RWPE2 (cell line): ENCODE measurements at regions not wholly inside any gene's neighbourhood (a gene's known extent, or its start where the extent isn't known, plus 50 kb on each side); places are given as distances from the start of the nearest gene placed in this dataset.
A peak's percentile ranks its signal among the peaks of the same experiment; 100 is the strongest.
"Not testable (repeated sequence)": the region's sequence is repeated elsewhere in the genome, so short reads cannot be mapped to it uniquely, and the experiment has no call there.

Source experiments
- ATAC-seq: fragments of 200-7000 bp; cut with Tn5 transposase; 3 replicates; pipeline ENCODE4 v1.9.1; 2021; ENCODE audit warnings: low read depth
- DNase-seq: peaks from one replicate; pipeline ENCODE4 v3.0.0-alpha.2; 2020; ENCODE audit warnings: low spot score
- H3K27ac ChIP-seq: fragments of 450-650 bp; 2 replicates; pipeline ENCODE4 v1.5.1; 2017; ENCODE audit warnings: mild to moderate bottlenecking; ENCODE audit not compliant: poor library complexity, severe bottlenecking
- H3K27me3 ChIP-seq: fragments of 250-450 bp; sonication (Bioruptor Pico); 2 replicates; pipeline ENCODE4 v1.5.1; 2021; ENCODE audit warnings: mild to moderate bottlenecking, moderate library complexity; ENCODE audit not compliant: insufficient read depth, poor library complexity, severe bottlenecking
- H3K36me3 ChIP-seq: fragments of 250-450 bp; sonication (Bioruptor Pico); 2 replicates; pipeline ENCODE4 v1.5.1; 2020; ENCODE audit warnings: low read depth, mild to moderate bottlenecking, moderate library complexity
- H3K4me1 ChIP-seq: fragments of 250-450 bp; sonication (Bioruptor Pico); 2 replicates; pipeline ENCODE4 v1.5.1; 2021; ENCODE audit warnings: mild to moderate bottlenecking, moderate library complexity; ENCODE audit not compliant: insufficient read depth, poor library complexity, severe bottlenecking
- H3K4me3 ChIP-seq: fragments of 250-450 bp; sonication (Bioruptor Pico); 2 replicates; pipeline ENCODE4 v1.5.1; 2021; ENCODE audit warnings: mild to moderate bottlenecking, moderate library complexity; ENCODE audit not compliant: severe bottlenecking
- H3K9me3 ChIP-seq: fragments of 250-450 bp; sonication (Bioruptor Pico); 2 replicates; pipeline ENCODE4 v1.5.1; 2021; ENCODE audit warnings: mild to moderate bottlenecking, moderate library complexity; ENCODE audit not compliant: severe bottlenecking
- TF ChIP-seq, protein P1 (sequence below): fragments of 450-650 bp; IDR thresholded peaks from one replicate; pipeline ENCODE4 v1.5.1; 2017; ENCODE audit warnings: mild to moderate bottlenecking, moderate library complexity; ENCODE audit not compliant: poor library complexity, severe bottlenecking

DNA sequence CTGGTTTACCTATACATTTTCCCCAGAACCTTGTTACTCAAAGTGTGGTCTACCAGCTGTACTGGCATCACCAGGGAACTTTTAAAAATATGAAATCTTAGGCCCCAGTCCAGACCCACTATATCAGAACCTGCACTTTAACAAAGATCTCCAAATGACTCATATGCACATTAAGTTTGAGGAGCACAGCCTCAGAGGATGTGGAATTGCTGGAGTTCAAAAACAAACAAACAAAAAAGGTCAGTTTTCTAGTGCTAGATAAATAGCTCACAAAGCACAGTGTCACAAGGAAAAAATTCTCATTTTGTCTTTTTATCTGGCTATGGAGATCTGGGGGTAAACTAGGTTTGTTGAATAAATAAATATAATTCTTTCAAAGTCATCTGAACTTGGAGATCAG, 68.9 kb upstream of the ANKRD55 start:
- no peaks in the 10 kb centered on the region for H3K36me3 ChIP-seq
- no peaks in the 10 kb centered on the region for H3K27me3 ChIP-seq
- no peak for DNase-seq
- peak overlapping the region; percentile 59 for H3K27ac ChIP-seq
- H3K4me3 ChIP-seq, result no peak overlapping the region
- no peaks in the 10 kb centered on the region for H3K9me3 ChIP-seq
- TF ChIP-seq, protein P1, sequence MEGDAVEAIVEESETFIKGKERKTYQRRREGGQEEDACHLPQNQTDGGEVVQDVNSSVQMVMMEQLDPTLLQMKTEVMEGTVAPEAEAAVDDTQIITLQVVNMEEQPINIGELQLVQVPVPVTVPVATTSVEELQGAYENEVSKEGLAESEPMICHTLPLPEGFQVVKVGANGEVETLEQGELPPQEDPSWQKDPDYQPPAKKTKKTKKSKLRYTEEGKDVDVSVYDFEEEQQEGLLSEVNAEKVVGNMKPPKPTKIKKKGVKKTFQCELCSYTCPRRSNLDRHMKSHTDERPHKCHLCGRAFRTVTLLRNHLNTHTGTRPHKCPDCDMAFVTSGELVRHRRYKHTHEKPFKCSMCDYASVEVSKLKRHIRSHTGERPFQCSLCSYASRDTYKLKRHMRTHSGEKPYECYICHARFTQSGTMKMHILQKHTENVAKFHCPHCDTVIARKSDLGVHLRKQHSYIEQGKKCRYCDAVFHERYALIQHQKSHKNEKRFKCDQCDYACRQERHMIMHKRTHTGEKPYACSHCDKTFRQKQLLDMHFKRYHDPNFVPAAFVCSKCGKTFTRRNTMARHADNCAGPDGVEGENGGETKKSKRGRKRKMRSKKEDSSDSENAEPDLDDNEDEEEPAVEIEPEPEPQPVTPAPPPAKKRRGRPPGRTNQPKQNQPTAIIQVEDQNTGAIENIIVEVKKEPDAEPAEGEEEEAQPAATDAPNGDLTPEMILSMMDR, result no peak
- peaks cover 14% of the 10 kb centered on the region for H3K4me1 ChIP-seq
- ATAC-seq, result no peak

DNA sequence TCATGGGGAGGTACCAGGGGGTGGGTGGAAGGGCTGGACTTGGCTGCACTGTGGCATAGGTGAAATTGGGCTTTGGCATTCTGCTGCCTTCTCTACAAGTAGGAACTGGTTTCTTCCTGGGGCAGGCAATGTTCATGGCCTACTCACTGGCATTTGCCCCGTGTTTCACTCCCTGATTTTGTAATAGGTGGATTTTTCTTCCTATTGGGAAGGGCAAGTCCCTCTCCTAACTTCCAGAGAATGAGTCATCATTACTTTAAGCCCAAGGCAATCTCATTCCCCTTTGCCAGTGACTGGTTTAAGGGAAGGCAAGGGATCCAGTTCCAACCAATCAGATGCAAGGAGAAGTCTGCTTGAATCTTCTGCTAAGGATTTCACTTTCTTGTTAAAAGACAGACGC, 67.9 kb upstream of the ANKRD55 start:
- H3K4me3 ChIP-seq, result no peak overlapping the region
- H3K36me3 ChIP-seq, result no peaks in the 10 kb centered on the region
- peak; percentile 88 for DNase-seq
- H3K9me3 ChIP-seq, result no peaks in the 10 kb centered on the region
- TF ChIP-seq, protein P1, result no peak
- peaks cover 14% of the 10 kb centered on the region for H3K4me1 ChIP-seq
- H3K27me3 ChIP-seq, result no peaks in the 10 kb centered on the region
- ATAC-seq, result peak; percentile 99
- H3K27ac ChIP-seq, result peak overlapping the region; percentile 59

DNA sequence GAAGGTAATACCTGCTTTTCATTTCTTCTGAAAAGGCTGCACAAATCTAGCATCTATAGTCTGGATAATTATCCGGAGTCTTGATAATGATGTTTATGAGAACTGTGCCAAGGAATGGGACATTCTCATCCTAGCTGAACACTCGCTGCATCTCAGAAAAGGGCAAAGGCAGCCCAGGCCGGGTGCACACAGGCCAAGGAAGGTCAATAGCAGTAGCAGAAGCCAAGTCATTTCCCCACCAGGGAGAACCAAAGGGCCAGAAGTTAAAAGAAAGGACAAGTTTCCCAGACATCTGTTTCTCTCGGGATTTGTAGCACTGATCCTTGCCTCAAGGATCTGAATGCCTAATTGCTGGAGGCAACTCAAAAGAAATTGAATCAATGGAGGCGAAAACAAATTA, 66.1 kb upstream of the ANKRD55 start:
- Histone ChIP-seq H3K9me3 (no peaks in the 10 kb centered on the region), H3K4me3 (no peak overlapping the region), H3K27me3 (no peaks in the 10 kb centered on the region), H3K27ac (no peak overlapping the region), H3K36me3 (no peaks in the 10 kb centered on the region), H3K4me1 (peaks cover 14% of the 10 kb centered on the region)
- TF ChIP-seq, protein P1, result no peak
- ATAC-seq (no peak), DNase-seq (no peak)

DNA sequence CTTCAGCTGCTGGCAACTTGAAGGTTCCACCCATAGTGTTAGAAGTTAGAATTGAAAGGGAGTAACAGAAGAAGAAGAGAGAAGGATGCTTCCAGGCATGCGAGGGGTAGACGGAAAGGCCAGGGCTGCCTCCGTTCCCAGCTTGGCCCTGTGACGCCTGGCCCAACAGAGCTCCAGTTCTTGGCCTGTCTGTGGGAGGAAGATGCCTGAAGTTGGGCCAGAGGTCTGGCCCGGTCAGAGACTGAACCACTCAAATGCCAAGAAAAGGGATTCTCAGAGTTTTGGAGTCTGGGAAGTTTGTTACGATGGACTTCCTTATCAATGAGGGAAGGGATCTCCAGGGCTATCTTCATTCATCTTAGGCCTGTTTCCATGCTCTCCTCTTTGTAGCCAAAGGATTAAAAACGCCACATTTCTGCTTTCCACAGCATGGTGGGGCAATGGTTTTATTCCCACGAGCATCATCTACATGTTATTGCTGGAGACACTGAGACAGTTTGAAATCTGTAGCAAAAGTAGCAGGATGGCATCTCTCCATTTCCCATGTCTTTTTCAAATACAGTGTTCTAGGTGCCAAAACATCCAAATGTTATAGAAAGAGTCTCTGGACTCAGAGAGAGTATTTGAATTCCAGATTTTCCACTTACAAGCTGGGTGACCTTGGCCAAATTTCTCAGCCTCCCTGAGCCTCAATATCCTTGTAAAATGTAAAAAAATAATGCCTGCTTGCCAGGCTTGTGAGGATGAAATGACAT, 65.4 kb upstream of the ANKRD55 start:
- TF ChIP-seq, protein P1, result no peak
- H3K4me3 ChIP-seq, result no peak overlapping the region
- no peak for ATAC-seq
- peaks cover 14% of the 10 kb centered on the region for H3K4me1 ChIP-seq
- no peaks in the 10 kb centered on the region for H3K27me3 ChIP-seq
- H3K36me3 ChIP-seq, result no peaks in the 10 kb centered on the region
- H3K9me3 ChIP-seq, result no peaks in the 10 kb centered on the region
- no peak overlapping the region for H3K27ac ChIP-seq
- DNase-seq, result no peak

DNA sequence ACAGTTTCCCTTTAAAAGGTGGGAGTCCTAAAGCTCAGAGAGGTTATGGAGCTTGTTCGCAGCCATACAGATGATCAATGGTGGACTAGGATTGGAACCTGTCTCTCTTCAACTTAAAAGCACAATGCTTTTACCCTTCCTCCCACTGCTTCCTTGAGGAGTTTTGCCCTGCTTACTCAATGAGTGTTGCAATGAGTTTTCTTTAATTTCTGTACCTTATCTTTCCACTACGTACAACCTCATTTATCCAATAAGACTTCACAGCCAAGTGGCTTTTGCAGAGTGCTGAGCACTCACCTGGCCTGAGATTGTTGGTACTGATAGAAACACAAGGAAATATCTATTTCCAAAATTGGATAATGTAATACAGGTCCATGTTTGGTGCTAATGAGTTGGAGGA, 64.7 kb upstream of the ANKRD55 start:
- no peak for ATAC-seq
- Histone ChIP-seq H3K4me3 (no peak overlapping the region), H3K4me1 (peaks cover 14% of the 10 kb centered on the region), H3K27ac (no peak overlapping the region), H3K9me3 (no peaks in the 10 kb centered on the region), H3K27me3 (no peaks in the 10 kb centered on the region), H3K36me3 (no peaks in the 10 kb centered on the region)
- TF ChIP-seq, protein P1, result no peak
- no peak for DNase-seq

DNA sequence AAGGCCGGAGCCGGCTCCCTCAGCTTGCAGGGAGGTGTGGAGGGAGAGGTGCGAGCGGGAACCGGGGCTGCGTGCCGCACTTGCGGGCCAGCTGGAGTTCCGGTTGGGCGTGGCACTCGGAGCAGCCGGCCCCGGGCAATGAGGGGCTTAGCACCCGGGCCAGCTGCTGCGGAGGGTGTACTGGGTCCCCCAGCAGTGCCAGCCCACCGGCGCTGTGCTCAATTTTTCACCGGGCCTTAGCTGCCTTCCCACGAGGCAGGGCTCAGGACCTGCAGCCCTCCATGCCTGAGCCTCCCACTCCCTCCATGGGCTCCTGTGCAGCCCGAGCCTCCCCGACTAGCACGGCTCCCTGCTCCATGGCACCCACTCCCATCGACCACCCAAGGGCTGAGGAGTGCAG, 62.2 kb upstream of the ANKRD55 start:
- not testable (repeated sequence) for H3K36me3 ChIP-seq, H3K27ac ChIP-seq, H3K27me3 ChIP-seq, H3K4me1 ChIP-seq, ATAC-seq, DNase-seq, H3K4me3 ChIP-seq, H3K9me3 ChIP-seq
